A673 (cell line): ENCODE measurements at regions not wholly inside any gene's neighbourhood (a gene's known extent, or its start where the extent isn't known, plus 50 kb on each side); places are given as distances from the start of the nearest gene placed in this dataset.

Experiments
- BruUV-seq: library from RNA; stranded (reverse); fragments of 400-500 nt; replicated peaks from 2 replicates; lab custom pipeline; 2021; lab: Mats Ljungman, UMichigan
- CTCF ChIA-PET: fragments of 300-600 bp; sonication (Branson Sonifier 250); formaldehyde crosslinking; loops from one replicate; lab custom pipeline; 2022; ENCODE audit warnings: antibody characterized with exemption; lab: Charles Lee
- POLR2A ChIA-PET: fragments of 300-600 bp; sonication (Branson Sonifier 250); formaldehyde crosslinking; loops from one replicate; lab custom pipeline; 2022; ENCODE audit warnings: antibody characterized with exemption; ENCODE audit not compliant: low non-redundant PET; lab: Charles Lee
- DNase-seq: peaks from one replicate; pipeline ENCODE4 v3.0.0-alpha.2; 2015; ENCODE audit warnings: low spot score
- H3K27ac ChIP-seq: fragments of 200-600 bp; sonication (generic); 2 replicates; pipeline ENCODE4 v1.5.1; 2016; ENCODE audit warnings: mixed run types, low read depth, mild to moderate bottlenecking, mixed read lengths, antibody characterized with exemption, low read length; ENCODE audit not compliant: poor library complexity, severe bottlenecking
- H3K27me3 ChIP-seq: fragments of 200-600 bp; sonication (generic); replicated peaks from 2 replicates; pipeline ENCODE4 v1.6.1; 2017; ENCODE audit warnings: mixed run types, low read depth, mild to moderate bottlenecking, mixed read lengths, antibody characterized with exemption, low read length; ENCODE audit not compliant: insufficient read depth, poor library complexity
- H3K36me3 ChIP-seq: fragments of 200-600 bp; sonication (generic); 2 replicates; pipeline ENCODE4 v1.6.1; 2016; ENCODE audit warnings: mixed run types, mild to moderate bottlenecking, mixed read lengths, antibody characterized with exemption, low read length; ENCODE audit not compliant: insufficient read depth, poor library complexity, severe bottlenecking
- H3K4me1 ChIP-seq: fragments of 200-600 bp; sonication (generic); 2 replicates; pipeline ENCODE4 v1.6.1; 2017; ENCODE audit warnings: mixed run types, mild to moderate bottlenecking, mixed read lengths, antibody characterized with exemption, low read length; ENCODE audit not compliant: insufficient read depth, poor library complexity, severe bottlenecking
- H3K4me3 ChIP-seq: fragments of 200-600 bp; sonication (generic); 2 replicates; pipeline ENCODE4 v1.5.1; 2016; ENCODE audit warnings: low read depth, mixed run types, mild to moderate bottlenecking, mixed read lengths, low read length; ENCODE audit not compliant: poor library complexity, severe bottlenecking
- H3K9me3 ChIP-seq: fragments of 200-600 bp; sonication (generic); 2 replicates; pipeline ENCODE4 v1.6.1; 2016; ENCODE audit warnings: mixed run types, low read depth, mild to moderate bottlenecking, mixed read lengths, antibody characterized with exemption, low read length; ENCODE audit not compliant: poor library complexity, severe bottlenecking
- EZH2 ChIP-seq: fragments of 200-600 bp; sonication (generic); IDR thresholded peaks from 2 replicates; pipeline ENCODE4 v1.6.1; 2017; ENCODE audit warnings: borderline replicate concordance, low read depth, mild to moderate bottlenecking, mixed read lengths, antibody characterized with exemption, low read length; ENCODE audit not compliant: poor library complexity, severe bottlenecking
- intact Hi-C: fragments of 100-400 bp; cut with micrococcal nuclease; formaldehyde crosslinking; loops from one replicate; pipeline ENCODE4 v1.10.0; 2022; ENCODE audit not compliant: unreplicated experiment
- TF ChIP-seq, protein P1 (sequence below): fragments of 300-800, 200-600 bp; sonication (generic); conservative IDR thresholded peaks from 2 replicates; pipeline ENCODE4 v1.5.1; 2017; ENCODE audit warnings: low read depth, mild to moderate bottlenecking, antibody characterized with exemption, low read length, moderate library complexity, mixed read lengths

DNA sequence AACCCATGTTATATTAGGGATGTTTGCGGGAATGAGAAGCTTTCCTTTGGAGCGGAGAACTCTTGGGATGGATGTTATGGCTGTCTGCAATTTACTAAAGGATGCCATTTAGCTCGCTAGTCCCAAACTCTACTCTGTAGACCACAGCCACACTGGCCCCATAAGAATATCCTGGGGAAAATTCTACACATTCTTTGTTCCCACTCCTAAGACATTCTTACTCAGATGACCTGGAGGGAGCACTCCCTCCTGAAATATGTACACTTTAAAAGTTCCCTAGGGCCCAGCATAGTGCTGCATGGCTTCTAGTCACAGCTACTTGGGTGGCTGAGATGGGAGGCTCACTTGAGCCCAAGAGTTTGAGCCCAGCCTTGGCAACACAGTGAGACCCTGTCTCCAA is 288.7 kb upstream of the RORA start:
- ChIA-PET POLR2A (no interaction called here), CTCF (no interaction called here)
- H3K4me3 ChIP-seq, result no peak overlapping the region
- no peak for DNase-seq
- H3K27ac ChIP-seq, result no peak overlapping the region
- H3K27me3 ChIP-seq, result no peaks in the 10 kb centered on the region
- intact Hi-C loops, result no loop called here
- H3K9me3 ChIP-seq, result no peaks in the 10 kb centered on the region
- no peaks in the 10 kb centered on the region for H3K36me3 ChIP-seq
- no peak for TF ChIP-seq EZH2
- TF ChIP-seq, protein P1, sequence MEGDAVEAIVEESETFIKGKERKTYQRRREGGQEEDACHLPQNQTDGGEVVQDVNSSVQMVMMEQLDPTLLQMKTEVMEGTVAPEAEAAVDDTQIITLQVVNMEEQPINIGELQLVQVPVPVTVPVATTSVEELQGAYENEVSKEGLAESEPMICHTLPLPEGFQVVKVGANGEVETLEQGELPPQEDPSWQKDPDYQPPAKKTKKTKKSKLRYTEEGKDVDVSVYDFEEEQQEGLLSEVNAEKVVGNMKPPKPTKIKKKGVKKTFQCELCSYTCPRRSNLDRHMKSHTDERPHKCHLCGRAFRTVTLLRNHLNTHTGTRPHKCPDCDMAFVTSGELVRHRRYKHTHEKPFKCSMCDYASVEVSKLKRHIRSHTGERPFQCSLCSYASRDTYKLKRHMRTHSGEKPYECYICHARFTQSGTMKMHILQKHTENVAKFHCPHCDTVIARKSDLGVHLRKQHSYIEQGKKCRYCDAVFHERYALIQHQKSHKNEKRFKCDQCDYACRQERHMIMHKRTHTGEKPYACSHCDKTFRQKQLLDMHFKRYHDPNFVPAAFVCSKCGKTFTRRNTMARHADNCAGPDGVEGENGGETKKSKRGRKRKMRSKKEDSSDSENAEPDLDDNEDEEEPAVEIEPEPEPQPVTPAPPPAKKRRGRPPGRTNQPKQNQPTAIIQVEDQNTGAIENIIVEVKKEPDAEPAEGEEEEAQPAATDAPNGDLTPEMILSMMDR, result no peak
- BruUV-seq, result no TSS peak
- H3K4me1 ChIP-seq, result no peaks in the 10 kb centered on the region

DNA sequence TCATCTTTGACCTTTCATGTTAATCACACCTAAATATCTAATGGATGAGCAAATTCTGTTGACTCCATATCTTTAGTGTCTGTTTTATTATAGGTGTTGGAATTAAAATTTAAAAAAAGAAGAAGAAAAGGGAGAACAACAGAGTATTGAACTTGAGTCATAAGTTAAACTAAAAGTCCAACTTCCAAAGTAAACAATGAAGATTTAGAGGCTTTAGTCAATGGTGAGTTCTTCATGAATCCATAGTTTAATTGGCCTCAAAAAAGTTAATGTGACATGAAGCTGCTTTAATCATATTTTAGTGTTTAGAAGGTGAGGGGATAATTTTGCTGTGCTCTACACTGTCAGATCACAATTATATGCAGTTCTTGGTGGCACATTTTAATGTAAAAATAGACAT is 288.2 kb upstream of the RORA start:
- no peaks in the 10 kb centered on the region for H3K9me3 ChIP-seq
- intact Hi-C loops, result no loop called here
- no peak for TF ChIP-seq EZH2
- TF ChIP-seq, protein P1, result no peak
- POLR2A ChIA-PET, result no interaction called here
- no peaks in the 10 kb centered on the region for H3K4me1 ChIP-seq
- no peaks in the 10 kb centered on the region for H3K36me3 ChIP-seq
- BruUV-seq, result no TSS peak
- no peak overlapping the region for H3K27ac ChIP-seq
- CTCF ChIA-PET, result no interaction called here
- H3K4me3 ChIP-seq, result no peak overlapping the region
- H3K27me3 ChIP-seq, result no peaks in the 10 kb centered on the region
- no peak for DNase-seq

DNA sequence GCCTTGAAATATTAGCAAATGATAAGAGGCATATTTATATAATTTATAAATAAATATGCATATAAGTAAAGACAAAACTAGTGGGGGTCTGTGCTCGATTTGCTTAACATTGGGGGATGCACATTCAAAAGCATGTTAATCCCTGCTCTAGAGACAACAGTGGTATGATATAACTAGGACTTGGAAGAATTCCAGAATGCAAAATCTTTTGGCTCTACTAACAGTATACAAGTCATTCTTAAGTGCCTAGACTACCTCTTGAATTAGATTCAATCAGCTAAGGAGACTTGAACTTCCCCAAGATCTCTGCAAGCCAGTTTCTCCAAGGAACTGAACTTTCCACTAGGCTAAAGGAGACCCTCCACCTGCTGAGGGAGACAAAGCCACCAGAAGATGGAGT is 282.7 kb upstream of the RORA start:
- Histone ChIP-seq H3K36me3 (no peaks in the 10 kb centered on the region), H3K4me3 (no peak overlapping the region), H3K27ac (no peak overlapping the region), H3K27me3 (no peaks in the 10 kb centered on the region), H3K9me3 (no peaks in the 10 kb centered on the region), H3K4me1 (no peaks in the 10 kb centered on the region)
- no peak for DNase-seq
- intact Hi-C loops, result no loop called here
- TF ChIP-seq, protein P1, result no peak
- no peak for TF ChIP-seq EZH2
- no TSS peak for BruUV-seq
- CTCF ChIA-PET, result no interaction called here
- POLR2A ChIA-PET, result no interaction called here
